ENCODE measurements at regions not wholly inside any gene's neighbourhood (a gene's known extent, or its start where the extent isn't known, plus 50 kb on each side); places are given as distances from the start of the nearest gene placed in this dataset.
"Not testable (repeated sequence)": the region's sequence is repeated elsewhere in the genome, so short reads cannot be mapped to it uniquely, and the experiment has no call there.

DNA sequence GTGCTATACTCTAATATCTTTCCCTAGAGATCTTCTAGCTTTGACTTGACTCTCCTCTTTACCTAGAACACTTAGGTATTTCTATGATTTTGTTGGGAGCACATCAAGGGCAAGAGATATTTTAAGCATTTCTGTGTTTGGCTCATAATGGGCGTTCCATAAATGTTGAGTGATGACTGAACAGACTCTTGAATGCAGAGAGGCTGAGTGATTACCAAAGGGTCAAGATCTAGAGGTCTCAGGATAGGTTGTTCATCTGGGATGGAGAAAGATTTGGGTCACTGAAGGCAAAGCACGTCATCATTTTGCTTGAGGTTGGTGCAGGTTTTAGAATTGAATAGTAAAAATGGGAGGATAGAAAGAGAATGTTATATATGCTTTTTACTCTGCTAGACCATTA is 705.4 kb upstream of the B3GALT2 start:
- H3K4me3 ChIP-seq: no peak overlapping the region
- no peaks in the 10 kb centered on the region for H3K27me3 ChIP-seq (replicated peaks; ENCODE audit: insufficient read depth)
- H3K4me1 ChIP-seq (ENCODE audit: control insufficient read depth in 1 of 2, low read depth in 2 of 2): no peaks in the 10 kb centered on the region
- TF ChIP-seq, protein P1, sequence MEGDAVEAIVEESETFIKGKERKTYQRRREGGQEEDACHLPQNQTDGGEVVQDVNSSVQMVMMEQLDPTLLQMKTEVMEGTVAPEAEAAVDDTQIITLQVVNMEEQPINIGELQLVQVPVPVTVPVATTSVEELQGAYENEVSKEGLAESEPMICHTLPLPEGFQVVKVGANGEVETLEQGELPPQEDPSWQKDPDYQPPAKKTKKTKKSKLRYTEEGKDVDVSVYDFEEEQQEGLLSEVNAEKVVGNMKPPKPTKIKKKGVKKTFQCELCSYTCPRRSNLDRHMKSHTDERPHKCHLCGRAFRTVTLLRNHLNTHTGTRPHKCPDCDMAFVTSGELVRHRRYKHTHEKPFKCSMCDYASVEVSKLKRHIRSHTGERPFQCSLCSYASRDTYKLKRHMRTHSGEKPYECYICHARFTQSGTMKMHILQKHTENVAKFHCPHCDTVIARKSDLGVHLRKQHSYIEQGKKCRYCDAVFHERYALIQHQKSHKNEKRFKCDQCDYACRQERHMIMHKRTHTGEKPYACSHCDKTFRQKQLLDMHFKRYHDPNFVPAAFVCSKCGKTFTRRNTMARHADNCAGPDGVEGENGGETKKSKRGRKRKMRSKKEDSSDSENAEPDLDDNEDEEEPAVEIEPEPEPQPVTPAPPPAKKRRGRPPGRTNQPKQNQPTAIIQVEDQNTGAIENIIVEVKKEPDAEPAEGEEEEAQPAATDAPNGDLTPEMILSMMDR (IDR thresholded peaks at IDR 0.05): no peak
- no peaks in the 10 kb centered on the region for H3K36me3 ChIP-seq
- ATAC-seq (ENCODE audit: insufficient number of reproducible peaks, low FRiP score, low read depth): no peak
- no peaks in the 10 kb centered on the region for H3K9me3 ChIP-seq
- no peak for DNase-seq (ENCODE audit: low spot score)
- no peak overlapping the region for H3K27ac ChIP-seq

DNA sequence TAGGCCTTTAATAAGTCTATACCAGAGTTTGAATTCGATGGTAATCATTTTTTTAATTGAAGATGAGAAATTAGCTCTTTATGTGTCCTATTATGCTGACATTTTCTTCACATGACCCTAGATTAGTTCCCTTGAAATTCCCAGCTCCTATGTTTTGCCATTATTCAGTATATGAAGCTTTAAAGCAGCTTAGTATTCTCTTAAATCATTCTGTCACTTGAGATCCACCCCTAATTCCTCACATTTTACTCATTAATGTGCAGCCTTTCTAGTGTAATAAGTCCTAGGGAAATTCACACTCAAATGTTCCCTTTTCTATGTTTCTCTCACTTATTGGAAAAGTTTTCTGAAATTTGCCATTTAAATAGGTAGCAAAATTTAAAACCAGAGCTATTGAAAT is 704.5 kb upstream of the B3GALT2 start:
- Histone ChIP-seq H3K27ac (no peak overlapping the region), H3K27me3 (replicated peaks; ENCODE audit: insufficient read depth) (no peaks in the 10 kb centered on the region), H3K9me3 (no peaks in the 10 kb centered on the region), H3K36me3 (no peaks in the 10 kb centered on the region), H3K4me1 (ENCODE audit: control insufficient read depth in 1 of 2, low read depth in 2 of 2) (no peaks in the 10 kb centered on the region), H3K4me3 (no peak overlapping the region)
- ATAC-seq (ENCODE audit: insufficient number of reproducible peaks, low FRiP score, low read depth) (no peak), DNase-seq (ENCODE audit: low spot score) (no peak)
- TF ChIP-seq, protein P1 (IDR thresholded peaks at IDR 0.05): no peak

DNA sequence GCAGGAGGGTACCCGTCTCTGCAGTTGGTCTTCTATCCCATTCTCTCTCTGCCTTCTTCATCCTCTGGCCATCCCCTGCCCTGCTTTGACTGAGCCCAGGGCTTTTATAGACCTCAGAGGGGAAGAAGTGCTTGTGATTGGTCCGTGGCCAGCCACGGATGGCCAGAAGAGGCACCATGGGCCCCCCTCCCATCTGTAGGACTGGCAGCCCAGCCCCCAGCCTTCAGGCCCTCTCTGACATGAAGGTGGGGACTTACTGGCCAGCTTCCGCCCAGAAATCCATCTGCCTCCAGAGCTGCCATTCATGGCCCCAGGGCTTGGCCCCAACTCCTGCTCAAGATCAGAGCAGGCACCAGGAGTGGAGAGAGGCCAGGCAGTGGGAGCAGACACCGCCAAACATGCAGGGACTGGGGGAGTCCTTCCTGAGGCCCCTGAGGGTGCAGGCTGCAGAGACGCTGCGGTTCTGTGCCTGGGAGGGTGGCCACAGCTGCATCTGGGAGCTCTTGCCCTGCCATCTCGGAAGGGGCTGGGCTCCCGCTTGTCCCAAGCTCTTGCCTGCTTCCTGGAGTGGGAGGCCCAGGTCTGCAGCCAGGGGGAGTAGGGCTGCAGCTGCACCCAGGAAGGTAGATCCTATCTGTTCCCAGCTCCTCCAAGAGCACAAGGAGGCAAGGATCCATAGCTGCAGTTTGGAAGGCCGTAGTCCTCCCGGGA is 698.6 kb upstream of the B3GALT2 start:
- no peaks in the 10 kb centered on the region for H3K27me3 ChIP-seq (replicated peaks; ENCODE audit: insufficient read depth)
- TF ChIP-seq, protein P1 (IDR thresholded peaks at IDR 0.05): no peak
- no peak for ATAC-seq (ENCODE audit: insufficient number of reproducible peaks, low FRiP score, low read depth)

DNA sequence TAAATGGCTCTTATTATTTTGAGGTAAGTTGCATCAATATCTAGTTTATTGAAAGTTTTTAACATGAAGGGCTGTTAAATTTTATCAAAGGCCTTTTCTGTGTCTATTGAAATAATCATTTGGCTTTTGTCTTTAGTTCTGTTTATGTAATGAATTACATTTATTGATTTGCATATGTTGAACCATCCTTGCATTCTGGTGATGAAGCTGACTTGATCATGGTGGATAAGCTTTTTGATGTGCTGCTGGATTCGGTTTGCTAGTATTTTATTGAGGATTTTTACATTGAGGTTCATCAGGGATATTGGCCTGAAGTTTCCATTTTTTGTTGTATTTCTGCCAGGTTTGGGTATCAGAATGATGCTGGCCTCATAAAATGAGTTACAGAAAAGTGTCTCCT is 691.5 kb upstream of the B3GALT2 start:
- not testable (repeated sequence) for H3K36me3 ChIP-seq

More for the DNA sequence above, 698.6 kb upstream of the B3GALT2 start:
- Histone ChIP-seq H3K9me3 (no peaks in the 10 kb centered on the region), H3K36me3 (no peaks in the 10 kb centered on the region), H3K4me3 (no peak overlapping the region), H3K27ac (no peak overlapping the region), H3K4me1 (ENCODE audit: control insufficient read depth in 1 of 2, low read depth in 2 of 2) (no peaks in the 10 kb centered on the region)
- no peak for DNase-seq (ENCODE audit: low spot score)

DNA sequence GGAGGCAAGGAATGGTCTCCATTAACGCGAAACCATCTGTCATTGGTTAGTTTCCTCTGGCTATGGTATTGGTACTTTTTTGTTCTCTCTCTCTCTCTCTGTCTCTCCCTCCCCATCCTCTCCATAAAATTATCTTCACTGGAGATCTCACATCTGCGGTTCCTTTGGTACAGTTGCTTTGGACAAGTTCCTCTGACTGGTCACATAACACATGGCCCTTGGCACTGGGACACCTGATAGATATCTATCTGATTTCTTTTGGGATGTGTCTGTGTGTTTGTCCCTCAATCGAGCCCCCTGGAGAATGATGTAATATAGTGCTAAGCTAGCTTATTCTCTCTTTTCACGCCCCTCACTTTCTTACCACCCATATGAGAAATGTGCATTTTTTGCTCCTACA is 682.0 kb upstream of the B3GALT2 start:
- Histone ChIP-seq H3K36me3 (no peaks in the 10 kb centered on the region), H3K4me1 (ENCODE audit: control insufficient read depth in 1 of 2, low read depth in 2 of 2) (no peaks in the 10 kb centered on the region)
- ATAC-seq (ENCODE audit: insufficient number of reproducible peaks, low FRiP score, low read depth): no peak

More for the DNA sequence above, 691.5 kb upstream of the B3GALT2 start:
- H3K4me1 ChIP-seq (ENCODE audit: control insufficient read depth in 1 of 2, low read depth in 2 of 2); H3K4me3 ChIP-seq; H3K9me3 ChIP-seq; H3K27ac ChIP-seq; H3K27me3 ChIP-seq (replicated peaks; ENCODE audit: insufficient read depth); ATAC-seq (ENCODE audit: insufficient number of reproducible peaks, low FRiP score, low read depth); DNase-seq (ENCODE audit: low spot score): not testable (repeated sequence)

More for the DNA sequence above, 682.0 kb upstream of the B3GALT2 start:
- Histone ChIP-seq H3K27ac (no peak overlapping the region), H3K4me3 (no peak overlapping the region), H3K9me3 (no peaks in the 10 kb centered on the region), H3K27me3 (replicated peaks; ENCODE audit: insufficient read depth) (no peaks in the 10 kb centered on the region)
- DNase-seq (ENCODE audit: low spot score): no peak
- TF ChIP-seq, protein P1 (IDR thresholded peaks at IDR 0.05): no peak
